HG02678 (cell line): ENCODE measurements at regions not wholly inside any gene's neighbourhood (a gene's known extent, or its start where the extent isn't known, plus 50 kb on each side); places are given as distances from the start of the nearest gene placed in this dataset.

Source experiments
- ATAC-seq: cut with Tn5 transposase; IDR thresholded peaks from one replicate; pipeline ENCODE4 v1.9.1; 2021; ENCODE audit warnings: mild to moderate bottlenecking, moderate library complexity; ENCODE audit not compliant: unreplicated experiment

DNA sequence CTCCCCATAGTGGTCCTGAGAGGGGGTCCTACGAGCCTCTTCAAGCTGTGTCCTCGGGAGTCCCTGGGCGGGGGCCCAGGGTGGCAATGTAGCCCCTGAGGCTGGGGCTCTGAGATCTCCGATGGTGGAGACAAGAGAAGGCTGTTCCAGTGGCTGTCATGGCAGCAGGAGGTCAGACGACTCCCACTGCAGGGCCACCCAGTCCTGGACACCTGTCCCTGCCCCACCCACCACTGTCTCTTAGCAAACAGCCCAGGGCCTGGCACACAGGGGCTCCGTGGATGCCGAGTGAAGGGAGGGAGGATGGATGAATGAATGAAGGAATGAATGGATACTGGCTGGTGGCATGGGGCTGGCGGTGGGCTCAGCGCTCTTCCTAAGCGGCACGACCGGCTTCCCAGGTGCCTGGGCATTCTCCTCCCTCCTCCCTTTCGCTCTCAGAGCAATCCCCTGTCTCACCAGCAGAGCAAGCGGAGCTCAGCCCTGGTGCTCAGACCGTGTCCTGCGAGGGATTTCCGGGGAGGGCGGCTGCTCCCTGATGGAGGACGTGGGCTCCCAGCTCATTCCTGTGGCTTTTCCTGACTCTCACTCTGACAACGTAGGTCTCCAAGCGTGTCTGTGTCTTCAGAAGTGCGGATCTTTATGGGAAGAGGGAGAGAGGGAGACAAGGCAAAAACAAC lies 1272.6 kb downstream of the BRD1 start:
- no peak for ATAC-seq

DNA sequence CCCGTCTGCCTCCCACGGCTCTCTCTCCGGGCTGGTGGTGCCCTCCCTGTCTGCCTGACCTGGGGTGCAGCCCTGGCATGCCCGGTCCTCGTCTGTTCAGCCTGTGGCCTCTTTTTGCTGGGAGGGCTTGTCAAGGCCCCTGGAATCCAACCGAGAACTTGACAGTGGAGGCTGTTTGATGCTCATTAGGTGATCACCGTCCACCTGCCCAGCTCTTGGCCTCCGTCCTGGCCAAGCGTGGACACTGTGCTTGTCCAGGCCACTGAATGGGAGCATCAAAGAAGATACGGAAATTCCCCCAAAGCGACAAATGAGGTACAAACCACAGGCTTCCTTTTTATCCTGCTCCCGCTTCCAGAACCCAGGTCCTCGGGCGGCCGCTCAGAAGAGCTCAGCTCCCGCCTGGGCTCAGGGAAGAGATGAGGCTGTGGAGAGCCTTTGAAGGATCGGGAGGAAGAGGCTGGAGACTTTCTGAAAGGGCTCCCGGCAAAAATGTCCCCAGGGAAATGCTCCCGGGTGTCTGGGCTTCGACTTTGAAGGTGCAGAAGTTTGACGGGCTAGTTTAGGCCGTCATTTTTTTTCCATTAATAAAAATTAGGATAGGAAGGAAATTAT lies 1273.9 kb downstream of the BRD1 start:
- ATAC-seq, result no peak

DNA sequence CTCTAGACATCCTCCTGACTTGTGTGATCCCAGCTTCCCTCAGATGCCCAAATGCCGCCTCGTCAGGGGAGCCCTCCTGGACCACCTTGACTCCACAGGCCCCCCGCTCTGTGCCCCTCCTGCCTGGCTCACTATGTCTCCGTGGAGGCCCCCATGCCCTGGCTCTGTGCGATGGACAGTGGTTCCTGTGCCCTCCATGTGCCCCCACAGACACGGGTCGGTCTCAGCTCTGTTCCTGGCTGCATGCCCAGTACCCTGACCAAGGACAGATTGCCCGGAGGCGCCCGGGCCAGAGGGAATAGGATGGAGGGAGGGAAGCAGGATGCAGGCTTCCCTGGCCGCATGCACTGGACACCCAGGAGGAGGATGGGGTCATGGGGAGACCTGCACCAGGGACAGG lies 1274.6 kb downstream of the BRD1 start:
- no peak for ATAC-seq

DNA sequence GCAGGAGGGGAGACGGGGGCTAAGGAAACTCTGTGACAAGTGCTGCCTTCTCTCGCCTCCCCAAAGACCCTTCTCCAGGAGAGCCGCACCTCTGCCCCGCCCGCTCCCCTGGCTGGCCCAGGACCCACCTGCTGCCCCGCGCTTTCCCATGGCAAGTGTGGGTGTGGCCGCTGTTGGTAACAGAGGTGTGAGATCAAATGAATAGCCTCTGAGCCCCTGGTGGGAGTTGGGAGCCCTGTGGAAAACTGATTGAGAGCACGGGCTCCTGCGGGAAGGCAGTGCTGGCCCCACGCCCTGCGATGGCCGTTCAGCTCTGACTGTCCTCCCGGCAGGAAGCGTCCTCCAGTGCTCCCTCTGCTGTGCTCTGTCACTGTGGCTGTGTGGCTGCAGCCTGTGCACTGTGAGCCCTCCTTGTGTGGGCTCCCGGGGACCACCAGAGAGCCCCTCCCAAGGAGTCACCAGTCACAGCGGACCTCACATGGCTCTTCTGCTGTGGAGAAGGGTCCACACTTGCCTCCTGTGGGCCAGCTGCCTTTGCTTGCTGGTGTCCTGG lies 1275.9 kb downstream of the BRD1 start:
- ATAC-seq, result no peak

DNA sequence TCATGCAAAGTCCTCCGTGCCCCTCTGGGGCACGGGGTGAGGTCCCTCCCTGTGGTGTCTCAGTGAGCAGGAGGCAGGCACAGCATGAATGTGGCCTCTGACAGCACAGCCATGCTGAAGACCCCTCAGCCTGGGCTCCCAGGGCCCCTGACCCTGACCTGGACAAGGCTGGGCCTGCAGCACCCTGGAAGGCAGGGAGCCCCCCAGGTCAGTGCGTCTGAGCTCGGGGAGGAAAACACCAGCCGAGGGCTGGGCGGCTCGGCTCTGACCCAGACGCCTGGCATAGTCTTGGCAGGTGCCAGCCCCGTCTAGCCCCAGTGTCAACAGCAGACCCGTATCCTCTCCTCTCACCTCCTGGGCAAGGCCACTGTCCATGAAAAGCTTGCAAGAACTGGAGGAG lies 1276.6 kb downstream of the BRD1 start:
- no peak for ATAC-seq

DNA sequence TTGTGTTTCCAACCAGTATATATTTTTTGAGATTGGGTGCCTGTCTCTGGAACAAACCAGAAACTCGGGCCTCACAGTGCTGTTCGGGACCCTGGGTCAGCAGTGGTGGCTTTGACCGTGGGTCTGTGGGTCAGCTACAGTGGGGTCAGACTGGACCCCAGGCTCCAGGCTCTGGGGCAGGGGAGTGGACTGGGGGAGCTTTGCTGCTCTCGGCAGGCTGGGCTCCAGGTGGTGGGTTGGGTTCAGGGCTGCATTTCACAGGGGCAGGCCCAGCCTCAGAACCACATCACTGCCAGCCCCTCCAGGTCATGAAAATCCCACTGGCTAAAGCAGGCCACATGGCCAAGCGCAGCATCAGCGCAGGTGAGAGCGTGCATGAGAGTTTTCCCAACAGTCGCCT lies 1279.3 kb downstream of the BRD1 start:
- no peak for ATAC-seq

DNA sequence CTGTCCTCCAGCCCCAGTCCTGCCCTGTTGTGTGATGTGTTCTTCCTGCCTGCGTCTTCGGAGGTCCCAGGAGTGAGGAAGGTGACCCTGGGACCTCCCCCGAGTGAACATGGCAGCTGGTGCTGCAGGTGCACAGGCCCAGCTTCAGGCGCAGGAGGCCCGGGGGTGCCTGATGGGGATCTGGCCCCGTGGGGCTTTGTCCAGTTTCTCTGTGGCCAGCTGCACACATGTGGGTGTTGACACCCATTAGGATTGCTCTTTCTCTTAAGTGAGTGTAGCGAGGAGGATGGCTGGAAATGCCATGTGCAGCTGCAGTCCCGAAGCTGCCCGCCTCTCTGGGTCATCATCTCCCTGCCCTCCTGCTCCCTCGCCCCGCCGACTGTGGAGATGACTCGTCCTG lies 1279.7 kb downstream of the BRD1 start:
- ATAC-seq, result no peak

DNA sequence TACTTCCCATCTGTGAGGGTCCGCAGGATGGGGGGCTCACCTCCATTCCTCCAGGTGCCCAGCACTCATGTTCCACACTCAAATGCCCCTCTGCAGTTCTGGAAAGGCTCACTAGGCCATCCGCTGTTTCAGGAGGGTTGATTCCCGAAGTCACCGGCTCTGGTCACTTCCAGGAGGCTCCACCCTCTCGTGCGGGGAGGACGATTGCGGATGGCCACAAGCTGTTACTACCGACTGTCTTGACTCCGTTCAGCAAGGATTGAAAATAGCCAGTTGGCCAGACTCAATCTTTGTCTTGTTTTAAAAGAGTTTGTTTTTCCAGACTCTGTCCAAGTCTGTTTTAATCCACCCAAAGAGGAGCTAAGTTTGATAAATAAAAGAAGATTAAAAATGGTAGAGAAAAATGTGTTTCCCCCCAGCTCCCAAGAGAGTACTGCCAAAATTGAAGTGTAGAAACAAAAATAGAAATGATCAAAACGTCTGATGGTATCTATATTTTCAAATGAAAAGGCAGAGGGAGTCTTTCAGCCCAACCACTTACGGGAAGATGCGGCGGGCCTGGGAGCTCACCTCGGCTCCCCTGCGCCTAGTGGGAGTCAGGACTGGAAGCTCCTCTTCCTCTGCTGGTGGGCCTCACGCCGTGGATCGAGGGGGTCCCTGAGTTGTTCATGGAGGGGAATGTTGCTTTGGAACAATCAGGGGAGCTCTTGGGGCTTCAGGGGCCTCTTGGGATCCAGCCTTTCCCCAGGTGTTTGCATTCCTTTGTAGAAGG lies 1280.8 kb downstream of the BRD1 start:
- ATAC-seq, result no peak

DNA sequence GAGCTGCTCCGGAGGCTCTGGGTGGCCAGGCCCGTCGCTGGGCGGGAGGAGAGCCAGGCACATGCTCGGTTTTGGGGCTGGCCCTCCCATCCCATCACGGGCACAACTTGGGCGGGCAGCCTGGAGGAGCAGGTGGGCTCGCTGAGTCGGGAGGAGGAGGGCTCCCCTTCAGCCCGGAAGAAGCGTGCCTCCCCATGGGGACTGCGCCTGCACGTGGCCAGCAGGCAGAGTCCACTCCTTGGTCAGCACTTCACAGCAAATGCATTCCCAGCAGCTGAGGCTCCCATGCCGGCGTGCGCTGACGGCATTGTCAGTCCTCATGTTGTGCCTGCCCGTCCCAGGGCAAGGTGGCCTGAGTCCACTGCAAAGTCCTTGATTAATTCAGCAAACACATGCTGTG lies 1281.7 kb downstream of the BRD1 start:
- ATAC-seq, result no peak

DNA sequence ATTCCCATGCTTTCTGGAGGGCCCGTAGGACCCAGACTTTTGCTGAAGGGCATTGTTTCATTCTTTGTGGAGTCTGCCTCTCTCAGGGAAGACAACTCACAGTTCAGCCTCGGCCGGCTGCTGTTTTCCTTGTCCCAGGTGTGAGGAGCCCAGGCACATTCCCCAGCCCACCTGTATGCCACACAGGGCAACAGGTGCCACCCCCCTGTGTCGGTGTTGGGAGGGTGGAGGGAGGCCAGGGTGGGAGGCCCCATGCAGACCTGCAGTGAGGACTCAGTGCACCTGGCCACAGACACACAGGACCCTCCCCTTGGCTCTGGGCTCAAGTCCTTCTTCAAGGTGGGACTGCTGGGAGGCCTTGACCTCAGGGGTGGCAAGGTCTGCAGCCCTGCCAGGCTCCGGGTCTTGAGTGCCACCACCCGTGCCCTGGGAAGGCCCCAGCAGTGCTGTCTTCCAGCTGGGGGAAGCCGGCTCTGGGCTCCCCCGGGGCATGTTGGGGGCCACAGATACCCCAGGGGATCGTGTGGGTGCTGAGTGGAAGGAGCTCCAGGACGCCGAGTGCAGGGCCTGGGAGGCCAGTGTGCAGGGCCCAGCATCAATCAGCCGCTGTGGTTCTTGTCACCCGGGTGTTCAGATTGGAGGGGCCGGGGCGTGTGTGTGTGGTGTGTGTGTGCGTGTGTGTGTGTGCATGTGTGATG lies 1286.1 kb downstream of the BRD1 start:
- ATAC-seq, result no peak

DNA sequence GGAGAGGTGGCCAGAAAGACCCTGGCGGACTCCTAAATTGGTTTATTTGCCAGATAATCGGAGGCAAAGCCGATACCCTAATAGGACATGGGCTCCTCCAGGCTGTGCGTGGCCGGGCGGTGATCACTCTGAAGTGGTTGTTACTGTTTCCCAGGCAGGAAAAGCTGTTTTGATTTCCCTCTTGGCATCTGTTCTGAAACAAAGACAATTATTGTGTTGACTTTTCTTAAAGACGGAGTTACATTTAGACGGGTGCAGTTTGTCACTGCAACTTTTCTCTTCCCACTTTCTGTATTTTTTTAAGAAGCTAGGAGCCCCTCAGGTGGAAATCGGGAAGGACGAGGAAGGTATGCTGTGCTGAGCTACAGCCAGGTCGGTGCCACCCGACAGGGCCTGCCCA lies 1288.4 kb downstream of the BRD1 start:
- no peak for ATAC-seq

DNA sequence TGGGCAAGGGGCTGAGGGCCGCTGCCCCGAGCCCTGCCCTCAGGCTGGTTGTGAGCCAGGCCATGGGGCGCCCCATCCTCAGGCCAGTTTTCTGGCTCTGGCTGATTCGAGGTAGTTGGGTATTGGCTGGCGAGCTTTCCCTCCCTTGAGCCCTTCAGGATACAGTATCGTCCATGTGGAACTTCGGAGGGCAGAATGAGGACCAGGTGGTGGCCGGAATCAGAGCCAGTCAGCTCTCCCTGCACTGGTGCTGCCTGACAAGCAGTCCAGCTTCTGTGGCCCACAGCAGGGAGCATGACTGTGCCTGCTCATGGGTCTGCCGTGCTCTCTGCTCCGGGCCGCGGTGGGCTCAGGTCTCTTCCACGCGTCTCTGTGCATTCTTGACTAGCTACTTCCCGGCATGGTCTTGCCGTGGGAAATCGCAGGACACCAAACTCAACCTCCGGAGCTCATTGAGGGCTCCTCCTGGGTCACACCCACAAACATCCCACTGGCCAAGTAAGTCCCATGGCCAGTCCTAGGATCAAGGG lies 1289.3 kb downstream of the BRD1 start:
- no peak for ATAC-seq

DNA sequence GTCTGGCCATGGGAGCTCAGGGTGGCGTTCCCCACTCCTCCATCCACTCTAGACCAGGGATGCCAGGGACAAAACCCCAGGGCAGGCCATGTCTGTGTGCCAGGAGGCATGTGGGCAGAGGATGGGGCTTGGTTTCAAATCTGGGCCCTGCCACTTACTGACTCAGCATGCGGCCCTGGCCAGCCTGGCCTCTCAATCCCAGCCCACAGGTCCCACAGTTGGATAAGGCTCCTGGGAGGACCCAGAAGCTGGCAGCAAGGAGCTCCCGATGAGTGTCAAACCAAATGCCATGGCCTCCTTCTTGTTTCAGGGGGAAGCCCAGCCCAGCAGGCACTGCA lies 1290.4 kb downstream of the BRD1 start:
- no peak for ATAC-seq

DNA sequence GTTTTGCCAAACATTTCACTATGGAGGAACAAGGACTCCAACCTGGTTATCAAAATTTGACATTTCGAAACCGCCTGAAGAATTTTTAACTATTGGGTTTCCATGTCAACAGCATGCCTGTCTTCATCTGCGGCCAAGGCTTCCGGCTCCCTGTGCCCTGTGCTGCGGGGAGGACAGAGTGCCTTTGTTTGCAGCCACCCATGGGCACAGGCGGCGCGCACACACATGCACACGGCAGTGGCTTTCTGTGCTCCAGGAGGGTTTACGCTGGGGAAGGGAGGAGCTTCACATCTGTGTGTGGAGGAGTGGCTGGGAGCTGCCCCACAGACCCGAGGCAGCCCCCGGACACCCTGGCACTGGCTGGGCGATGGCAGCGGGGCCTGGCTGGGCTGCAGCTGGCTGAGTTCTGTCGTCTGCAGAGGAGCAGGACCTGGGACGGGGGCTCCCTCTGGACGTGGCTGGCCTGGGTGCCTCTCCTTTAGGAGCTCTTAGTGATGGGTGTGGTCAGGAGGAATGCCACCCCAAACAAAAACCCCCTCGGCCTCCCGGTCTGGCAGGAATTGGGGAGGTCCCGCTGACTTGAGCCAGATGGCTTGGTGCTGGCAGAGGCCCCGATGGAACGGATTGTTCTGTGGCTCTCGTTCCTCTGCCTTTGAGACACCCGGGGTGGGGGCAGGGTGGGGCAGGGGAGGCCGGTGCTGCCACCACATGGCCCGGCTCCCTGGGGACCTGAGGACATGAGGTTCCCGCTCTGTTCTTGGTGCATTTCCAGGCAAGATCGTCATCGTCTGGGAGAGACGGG lies 1290.9 kb downstream of the BRD1 start:
- ATAC-seq, result no peak

DNA sequence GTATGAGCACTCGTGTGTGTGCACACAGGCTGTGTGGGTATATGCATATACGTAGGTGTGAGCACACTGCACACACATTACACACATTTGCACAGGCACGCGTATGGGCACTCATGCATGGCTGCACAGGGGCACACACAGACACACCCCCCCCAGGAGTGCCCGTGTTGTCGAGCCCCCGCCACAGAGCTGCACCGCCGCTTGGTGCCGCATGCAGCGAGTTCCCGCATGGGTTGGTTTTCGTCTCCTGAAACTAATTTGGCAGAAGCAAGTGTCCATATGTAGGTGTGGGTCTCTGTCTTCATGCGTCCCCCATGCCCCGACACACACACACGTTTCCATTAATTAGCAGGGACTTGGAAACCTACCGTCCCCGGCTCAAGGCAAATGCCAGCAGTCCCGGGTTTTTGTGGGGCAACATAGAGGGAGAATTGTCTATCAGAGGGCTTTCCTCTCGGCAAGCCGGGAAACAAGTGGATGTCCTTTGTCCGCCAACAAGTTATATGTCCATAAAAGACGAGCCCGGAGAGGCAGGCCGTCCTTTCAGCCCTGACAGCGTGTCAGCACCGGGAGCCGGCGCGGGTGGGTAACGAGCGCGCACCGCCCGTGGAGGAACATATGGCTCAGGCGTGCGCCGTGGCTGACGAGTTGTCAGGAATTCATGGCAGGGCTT lies 1291.7 kb downstream of the BRD1 start:
- ATAC-seq, result no peak

DNA sequence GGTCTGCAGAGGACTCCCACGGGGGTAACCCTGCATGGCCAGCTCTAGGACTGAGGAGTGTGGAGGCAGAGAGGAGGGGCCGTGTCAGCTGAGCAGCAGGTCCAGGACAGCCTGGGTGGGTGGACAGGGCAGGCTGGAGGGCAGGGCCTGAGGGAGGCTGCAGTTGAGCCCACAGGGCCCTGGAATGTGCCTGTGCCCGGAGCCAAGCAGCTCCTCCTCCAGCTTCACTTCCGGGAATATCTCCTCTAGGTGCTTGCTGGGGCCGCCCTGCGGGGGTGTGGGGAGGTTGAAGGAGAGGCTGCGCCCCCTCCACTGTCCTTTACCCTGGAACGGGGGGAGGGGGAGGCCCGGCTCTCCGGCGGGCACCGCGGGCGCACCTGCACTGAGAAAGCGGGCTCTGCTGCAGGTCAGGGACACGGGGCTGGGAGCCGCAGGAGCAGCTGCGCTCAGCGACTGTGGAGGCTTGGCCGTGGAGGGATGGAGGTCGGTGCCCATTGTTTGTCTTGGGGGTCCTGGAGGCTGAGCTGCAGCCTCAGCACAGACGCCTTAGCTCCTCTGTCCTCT lies 1293.2 kb downstream of the BRD1 start:
- no peak for ATAC-seq

DNA sequence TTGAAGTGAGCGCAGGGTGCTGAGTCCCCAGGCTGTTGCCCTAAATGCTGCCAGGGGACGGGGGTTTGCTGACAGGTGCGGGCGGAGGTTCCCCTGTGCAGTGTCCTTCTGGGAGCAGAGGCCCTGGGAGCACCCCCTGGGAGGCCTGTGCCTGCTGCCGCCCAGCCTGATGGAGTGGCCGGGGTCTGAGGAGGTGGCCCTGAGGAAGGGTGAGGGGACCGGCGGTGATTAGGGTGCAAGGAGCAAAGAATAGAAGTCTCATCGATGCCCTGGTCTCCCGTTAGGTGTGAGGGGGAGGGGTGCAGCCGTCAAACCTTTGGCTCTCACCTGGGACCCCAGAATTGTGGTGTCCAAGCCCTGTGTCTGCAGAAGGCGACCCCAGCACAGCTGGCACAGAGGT lies 1294.7 kb downstream of the BRD1 start:
- no peak for ATAC-seq

DNA sequence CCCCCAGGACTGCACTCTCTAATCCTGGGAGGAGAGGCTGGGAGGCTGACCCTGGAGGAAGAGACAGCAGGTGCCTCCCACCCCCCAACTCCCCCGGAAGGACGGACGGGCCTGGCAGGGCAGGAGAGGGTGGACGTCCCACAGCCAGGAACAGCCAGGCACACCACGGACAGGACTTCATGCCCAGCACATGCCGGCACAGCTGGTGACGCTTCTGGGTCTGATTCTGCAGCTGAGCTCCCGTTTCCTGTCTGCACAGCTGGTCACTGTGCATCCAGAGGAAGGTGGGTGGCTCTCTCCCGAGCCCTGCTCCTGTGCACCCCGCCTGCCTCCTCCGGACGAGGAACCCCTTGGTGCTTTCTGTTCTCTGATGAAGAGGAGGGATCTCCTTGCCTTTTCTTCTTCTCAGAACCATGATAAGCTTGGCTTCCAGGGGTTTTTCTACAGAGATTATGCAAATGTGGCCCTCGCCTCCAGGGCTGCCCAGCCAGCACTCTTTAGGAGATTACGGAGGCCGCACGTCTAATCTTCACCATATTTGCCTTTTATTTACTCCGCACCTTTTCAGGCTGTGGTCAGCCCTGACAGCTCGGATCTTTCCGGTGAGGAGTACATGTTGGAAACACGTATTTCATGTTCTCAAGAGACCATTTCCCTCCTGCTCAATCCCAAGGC lies 1295.8 kb downstream of the BRD1 start:
- ATAC-seq, result no peak

DNA sequence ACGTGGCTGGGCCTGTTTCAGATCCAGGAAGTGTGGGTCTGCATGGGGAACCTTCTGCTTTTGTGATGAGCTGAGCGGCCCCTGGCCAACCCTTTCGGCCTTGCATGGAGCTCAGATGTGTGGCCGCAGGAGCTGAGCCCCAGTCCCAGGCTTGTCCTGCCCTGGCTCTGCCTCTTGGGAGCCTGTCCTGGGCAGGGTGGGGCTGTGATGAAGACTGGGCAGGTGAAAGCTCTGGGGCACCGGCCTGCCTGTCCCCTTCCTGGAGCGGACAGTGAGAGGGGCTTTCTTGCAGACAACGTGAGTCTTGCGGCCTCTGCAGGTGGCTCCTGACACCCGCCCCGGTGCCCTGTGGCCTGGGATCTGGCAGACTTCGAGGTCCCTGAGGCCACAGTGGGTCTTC lies 1296.6 kb downstream of the BRD1 start:
- ATAC-seq, result no peak
